ENCODE measurements at regions not wholly inside any gene's neighbourhood (a gene's known extent, or its start where the extent isn't known, plus 50 kb on each side); places are given as distances from the start of the nearest gene placed in this dataset.

DNA sequence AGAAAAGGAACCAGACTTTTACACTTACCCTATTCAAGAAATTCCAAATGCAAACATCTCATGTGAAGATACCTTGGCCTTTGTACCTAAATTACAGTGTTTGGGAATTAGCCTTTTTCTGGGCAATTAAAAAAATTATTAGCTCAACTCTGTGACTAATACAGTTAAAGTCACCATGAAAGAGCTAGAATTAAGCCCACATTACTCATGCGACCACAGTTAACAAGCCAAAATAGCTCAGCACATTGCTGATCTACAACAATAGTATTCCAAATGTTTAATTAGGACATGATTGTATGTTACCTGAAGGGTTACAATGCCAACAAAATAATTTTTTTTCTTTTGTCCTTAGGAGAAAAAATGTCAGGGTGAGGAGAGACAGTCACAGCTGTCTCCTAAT, 263.6 kb upstream of the GPC6 start:
- WGBS, 2 donors, result 93 to 97% methylated on average over 1 of the region's 1 CpG
- DNase-seq (no peak), ATAC-seq (ENCODE audit: insufficient read depth, low FRiP score) (no peak)
- Histone ChIP-seq H3K9ac (ENCODE audit: insufficient read depth in 1 of 2, low read length in 2 of 2) (no peak overlapping the region), H3K36me3 (ENCODE audit: control insufficient read depth in 4 of 4, insufficient read depth in 4 of 4, low read length in 4 of 4) (no peaks in the 10 kb centered on the region), H3K4me3 (no peak overlapping the region), H3K27ac (ENCODE audit: low read depth in 1 of 2, low read length in 1 of 2) (no peak overlapping the region), H3K9me3 (ENCODE audit: control insufficient read depth in 4 of 4, insufficient read depth in 3 of 4, low read length in 3 of 4) (peaks cover 0 to 3% (median under 1%) of the 10 kb centered on the region in 4 donors), H3K4me1 (ENCODE audit: control insufficient read depth in 5 of 5, insufficient read depth in 5 of 5, low read length in 5 of 5) (no peaks in the 10 kb centered on the region), H3K27me3 (ENCODE audit: control insufficient read depth in 3 of 3, insufficient read depth in 3 of 3, low read length in 2 of 3) (no peaks in the 10 kb centered on the region)
- TF ChIP-seq, protein P1, sequence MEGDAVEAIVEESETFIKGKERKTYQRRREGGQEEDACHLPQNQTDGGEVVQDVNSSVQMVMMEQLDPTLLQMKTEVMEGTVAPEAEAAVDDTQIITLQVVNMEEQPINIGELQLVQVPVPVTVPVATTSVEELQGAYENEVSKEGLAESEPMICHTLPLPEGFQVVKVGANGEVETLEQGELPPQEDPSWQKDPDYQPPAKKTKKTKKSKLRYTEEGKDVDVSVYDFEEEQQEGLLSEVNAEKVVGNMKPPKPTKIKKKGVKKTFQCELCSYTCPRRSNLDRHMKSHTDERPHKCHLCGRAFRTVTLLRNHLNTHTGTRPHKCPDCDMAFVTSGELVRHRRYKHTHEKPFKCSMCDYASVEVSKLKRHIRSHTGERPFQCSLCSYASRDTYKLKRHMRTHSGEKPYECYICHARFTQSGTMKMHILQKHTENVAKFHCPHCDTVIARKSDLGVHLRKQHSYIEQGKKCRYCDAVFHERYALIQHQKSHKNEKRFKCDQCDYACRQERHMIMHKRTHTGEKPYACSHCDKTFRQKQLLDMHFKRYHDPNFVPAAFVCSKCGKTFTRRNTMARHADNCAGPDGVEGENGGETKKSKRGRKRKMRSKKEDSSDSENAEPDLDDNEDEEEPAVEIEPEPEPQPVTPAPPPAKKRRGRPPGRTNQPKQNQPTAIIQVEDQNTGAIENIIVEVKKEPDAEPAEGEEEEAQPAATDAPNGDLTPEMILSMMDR (IDR thresholded peaks at IDR 0.05; ENCODE audit: control extremely low read depth, extremely low read depth), result no peak

DNA sequence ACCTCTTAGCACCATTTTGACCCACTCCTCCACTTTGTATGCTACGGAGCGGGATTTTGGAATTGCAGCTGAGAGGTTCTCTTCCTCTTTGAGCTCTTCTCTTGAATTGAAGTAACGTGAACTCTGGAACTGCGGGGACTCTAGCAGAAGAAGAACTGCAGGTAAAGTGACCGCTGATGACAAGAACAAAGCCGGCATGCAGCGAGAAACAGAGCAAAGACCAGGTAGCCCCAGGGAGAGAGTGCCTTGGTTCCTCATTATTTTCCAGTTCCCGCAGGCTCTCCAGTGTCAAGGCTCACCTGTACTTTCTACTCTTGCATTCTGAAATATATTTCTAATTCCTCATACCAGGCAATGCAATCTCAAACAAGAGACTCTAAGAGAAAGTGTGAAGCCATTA, 260.3 kb upstream of the GPC6 start:
- DNase-seq (no peak), ATAC-seq (ENCODE audit: insufficient read depth, low FRiP score) (no peak)
- Histone ChIP-seq H3K9me3 (ENCODE audit: control insufficient read depth in 4 of 4, insufficient read depth in 3 of 4, low read length in 3 of 4) (peaks cover 0 to 3% (median under 1%) of the 10 kb centered on the region in 4 donors), H3K9ac (ENCODE audit: insufficient read depth in 1 of 2, low read length in 2 of 2) (no peak overlapping the region), H3K4me3 (no peak overlapping the region), H3K27me3 (ENCODE audit: control insufficient read depth in 3 of 3, insufficient read depth in 3 of 3, low read length in 2 of 3) (no peaks in the 10 kb centered on the region), H3K4me1 (ENCODE audit: control insufficient read depth in 5 of 5, insufficient read depth in 5 of 5, low read length in 5 of 5) (no peaks in the 10 kb centered on the region), H3K36me3 (ENCODE audit: control insufficient read depth in 4 of 4, insufficient read depth in 4 of 4, low read length in 4 of 4) (no peaks in the 10 kb centered on the region), H3K27ac (ENCODE audit: low read depth in 1 of 2, low read length in 1 of 2) (no peak overlapping the region)
- TF ChIP-seq, protein P1 (IDR thresholded peaks at IDR 0.05; ENCODE audit: control extremely low read depth, extremely low read depth), result no peak
- 91 to 92% methylated on average over 8 of the region's 8 CpGs for WGBS, 2 donors

DNA sequence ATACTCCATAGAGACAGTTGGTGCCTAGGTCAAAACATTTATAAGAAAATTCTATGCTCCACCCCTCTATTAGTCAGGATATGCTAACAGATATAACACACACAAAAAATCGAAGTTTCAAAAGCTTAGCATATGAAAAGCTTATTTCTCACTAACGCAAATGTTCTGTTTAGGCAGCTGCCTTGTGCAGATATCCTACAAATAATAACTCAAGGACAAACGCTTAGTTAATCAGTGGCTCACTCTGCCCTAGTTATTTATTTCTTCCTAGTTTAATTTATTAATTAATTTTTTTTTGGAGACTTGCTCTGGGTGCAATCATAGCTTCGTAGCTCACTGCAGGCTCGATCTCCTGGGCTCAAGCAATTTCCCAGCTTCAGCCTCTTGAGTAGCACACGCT, 259.7 kb upstream of the GPC6 start:
- Histone ChIP-seq H3K27ac (ENCODE audit: low read depth in 1 of 2, low read length in 1 of 2) (no peak overlapping the region), H3K9me3 (ENCODE audit: control insufficient read depth in 4 of 4, insufficient read depth in 3 of 4, low read length in 3 of 4) (peaks cover 0 to 3% (median under 1%) of the 10 kb centered on the region in 4 donors), H3K4me1 (ENCODE audit: control insufficient read depth in 5 of 5, insufficient read depth in 5 of 5, low read length in 5 of 5) (no peaks in the 10 kb centered on the region), H3K27me3 (ENCODE audit: control insufficient read depth in 3 of 3, insufficient read depth in 3 of 3, low read length in 2 of 3) (no peaks in the 10 kb centered on the region), H3K36me3 (ENCODE audit: control insufficient read depth in 4 of 4, insufficient read depth in 4 of 4, low read length in 4 of 4) (no peaks in the 10 kb centered on the region), H3K4me3 (no peak overlapping the region), H3K9ac (ENCODE audit: insufficient read depth in 1 of 2, low read length in 2 of 2) (no peak overlapping the region)
- TF ChIP-seq, protein P1 (IDR thresholded peaks at IDR 0.05; ENCODE audit: control extremely low read depth, extremely low read depth), result no peak
- 78 to 82% methylated on average over 6 of the region's 6 CpGs for WGBS, 2 donors
- DNase-seq (peak in 2 of 3 donors; percentile 5 to 23), ATAC-seq (ENCODE audit: insufficient read depth, low FRiP score) (no peak)

DNA sequence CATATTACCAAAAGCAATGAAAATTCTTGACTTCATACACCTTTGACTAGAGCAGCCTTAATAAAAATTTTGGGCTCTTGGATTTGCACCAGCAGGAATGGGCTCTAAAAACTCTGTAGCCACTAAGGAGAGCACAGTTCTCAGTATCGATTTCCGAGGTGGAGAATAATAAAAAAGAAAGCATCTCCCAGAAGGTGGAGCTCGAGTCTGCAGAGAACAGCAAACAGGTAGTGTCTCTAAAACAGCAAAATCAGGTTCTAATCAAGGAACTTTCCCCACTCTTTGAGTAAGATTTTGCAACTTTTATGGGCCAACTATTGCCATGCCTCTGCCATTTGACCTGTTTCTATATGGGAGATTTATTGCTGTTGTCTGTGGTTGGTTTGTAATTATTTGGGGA, 258.7 kb upstream of the GPC6 start:
- no peaks in the 10 kb centered on the region for H3K27me3 ChIP-seq (ENCODE audit: control insufficient read depth in 3 of 3, insufficient read depth in 3 of 3, low read length in 2 of 3)
- no peak overlapping the region for H3K4me3 ChIP-seq
- 77 to 78% methylated on average over 3 of the region's 3 CpGs for WGBS, 2 donors
- no peak overlapping the region for H3K9ac ChIP-seq (ENCODE audit: insufficient read depth in 1 of 2, low read length in 2 of 2)
- DNase-seq (no peak), ATAC-seq (ENCODE audit: insufficient read depth, low FRiP score) (no peak)
- no peak overlapping the region for H3K27ac ChIP-seq (ENCODE audit: low read depth in 1 of 2, low read length in 1 of 2)
- no peaks in the 10 kb centered on the region for H3K4me1 ChIP-seq (ENCODE audit: control insufficient read depth in 5 of 5, insufficient read depth in 5 of 5, low read length in 5 of 5)
- no peaks in the 10 kb centered on the region for H3K36me3 ChIP-seq (ENCODE audit: control insufficient read depth in 4 of 4, insufficient read depth in 4 of 4, low read length in 4 of 4)
- TF ChIP-seq, protein P1 (IDR thresholded peaks at IDR 0.05; ENCODE audit: control extremely low read depth, extremely low read depth), result no peak
- peaks cover 0 to 3% (median under 1%) of the 10 kb centered on the region in 4 donors for H3K9me3 ChIP-seq (ENCODE audit: control insufficient read depth in 4 of 4, insufficient read depth in 3 of 4, low read length in 3 of 4)
